ENCODE measurements at regions not wholly inside any gene's neighbourhood (a gene's known extent, or its start where the extent isn't known, plus 50 kb on each side); places are given as distances from the start of the nearest gene placed in this dataset.
"Not testable (repeated sequence)": the region's sequence is repeated elsewhere in the genome, so short reads cannot be mapped to it uniquely, and the experiment has no call there.

- no peaks in the 10 kb centered on the region for H3K4me1 ChIP-seq
- peaks cover 0 to 15% (median 0%) of the 10 kb centered on the region in 11 donors for H3K9me3 ChIP-seq
- ATAC-seq (no peak), DNase-seq (no peak)
- H3K27me3 ChIP-seq, result no peaks in the 10 kb centered on the region
- H3K27ac ChIP-seq, result no peak overlapping the region
- intact Hi-C loops (cut with DNase I), result no loop called here
- TF ChIP-seq, protein P1, sequence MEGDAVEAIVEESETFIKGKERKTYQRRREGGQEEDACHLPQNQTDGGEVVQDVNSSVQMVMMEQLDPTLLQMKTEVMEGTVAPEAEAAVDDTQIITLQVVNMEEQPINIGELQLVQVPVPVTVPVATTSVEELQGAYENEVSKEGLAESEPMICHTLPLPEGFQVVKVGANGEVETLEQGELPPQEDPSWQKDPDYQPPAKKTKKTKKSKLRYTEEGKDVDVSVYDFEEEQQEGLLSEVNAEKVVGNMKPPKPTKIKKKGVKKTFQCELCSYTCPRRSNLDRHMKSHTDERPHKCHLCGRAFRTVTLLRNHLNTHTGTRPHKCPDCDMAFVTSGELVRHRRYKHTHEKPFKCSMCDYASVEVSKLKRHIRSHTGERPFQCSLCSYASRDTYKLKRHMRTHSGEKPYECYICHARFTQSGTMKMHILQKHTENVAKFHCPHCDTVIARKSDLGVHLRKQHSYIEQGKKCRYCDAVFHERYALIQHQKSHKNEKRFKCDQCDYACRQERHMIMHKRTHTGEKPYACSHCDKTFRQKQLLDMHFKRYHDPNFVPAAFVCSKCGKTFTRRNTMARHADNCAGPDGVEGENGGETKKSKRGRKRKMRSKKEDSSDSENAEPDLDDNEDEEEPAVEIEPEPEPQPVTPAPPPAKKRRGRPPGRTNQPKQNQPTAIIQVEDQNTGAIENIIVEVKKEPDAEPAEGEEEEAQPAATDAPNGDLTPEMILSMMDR (IDR thresholded peaks at IDR 0.05), result no peak
- H3K36me3 ChIP-seq, result no peaks in the 10 kb centered on the region
- no peak overlapping the region for H3K4me3 ChIP-seq
- 61 to 73% methylated on average over 1 of the region's 1 CpG for WGBS, 2 donors
These were observed 292.4 kb upstream of the ACO1 start for GRCh38 chr9:32092031-32092430.

DNA sequence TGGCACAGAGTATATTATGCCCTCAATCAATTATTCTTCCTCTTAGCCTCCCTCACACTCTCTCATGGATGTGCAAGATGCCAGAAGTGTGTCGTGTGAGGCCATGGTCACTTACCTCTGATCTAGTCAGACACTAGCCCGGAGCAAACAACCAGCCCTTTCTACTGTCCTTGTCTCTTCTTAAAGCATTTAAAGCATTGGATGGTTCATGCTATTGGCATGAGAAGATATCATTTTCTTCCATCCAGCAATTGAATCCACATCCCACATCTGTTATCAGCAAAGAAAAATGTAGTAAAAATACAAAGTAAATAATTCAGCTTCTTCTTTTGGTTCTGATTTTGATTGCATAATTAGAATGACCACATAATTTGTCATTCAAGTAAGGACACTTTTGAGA lies 267.2 kb upstream of the ACO1 start:
- Histone ChIP-seq H3K27ac (no peak overlapping the region), H3K27me3 (no peaks in the 10 kb centered on the region), H3K4me1 (no peaks in the 10 kb centered on the region), H3K4me3 (no peak overlapping the region), H3K9me3 (peaks cover 0 to 16% (median 0%) of the 10 kb centered on the region in 11 donors), H3K36me3 (no peaks in the 10 kb centered on the region)
- no peak for ATAC-seq
- no peak for DNase-seq
- 67 to 72% methylated on average over 2 of the region's 2 CpGs for WGBS, 2 donors
- TF ChIP-seq, protein P1 (IDR thresholded peaks at IDR 0.05), result no peak
- intact Hi-C loops (cut with DNase I), result no loop called here

DNA sequence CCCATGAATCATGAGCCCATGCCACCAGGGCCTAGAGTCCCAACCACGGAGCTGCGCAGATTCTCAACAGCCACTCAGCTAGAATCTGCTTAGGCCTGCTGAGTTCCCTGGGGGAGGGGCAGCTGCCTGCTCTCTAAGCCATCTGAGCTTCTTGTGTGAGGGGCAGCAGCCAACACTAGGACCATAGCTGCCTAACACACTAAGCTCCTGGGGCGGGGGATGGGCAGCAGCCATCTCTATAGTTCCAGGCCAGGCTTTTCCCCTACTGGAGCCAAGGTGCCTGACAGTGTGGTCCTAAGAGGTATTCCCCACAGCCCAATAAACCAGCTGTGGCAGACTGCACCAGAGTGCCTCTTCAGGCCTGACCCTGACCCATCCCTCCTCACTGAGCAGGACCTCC lies 255.9 kb upstream of the ACO1 start:
- Histone ChIP-seq H3K4me1 (no peaks in the 10 kb centered on the region), H3K36me3 (no peaks in the 10 kb centered on the region), H3K27ac (no peak overlapping the region), H3K27me3 (no peaks in the 10 kb centered on the region), H3K4me3 (no peak overlapping the region), H3K9me3 (peaks cover 0 to 16% (median 0%) of the 10 kb centered on the region in 11 donors)
- intact Hi-C loops (cut with DNase I), result no loop called here
- DNase-seq (no peak), ATAC-seq (no peak)
- WGBS, 2 donors, result 83 to 94% methylated on average over 3 of the region's 3 CpGs
- TF ChIP-seq, protein P1 (IDR thresholded peaks at IDR 0.05), result no peak

GRCh38 chr9:32130709-32131108 lies 253.7 kb upstream of the ACO1 start:
- intact Hi-C loops (cut with DNase I), result loop anchor here in 1 of 10 donors (10.0 kb wide), 1 partner anchor 46 kb away; no protein-coding TSS in a partner anchor
- ATAC-seq, H3K36me3 ChIP-seq, H3K27me3 ChIP-seq, H3K4me1 ChIP-seq, H3K27ac ChIP-seq, DNase-seq, H3K4me3 ChIP-seq: not testable (repeated sequence)
- peaks cover 0 to 13% (median 0%) of the 10 kb centered on the region in 11 donors for H3K9me3 ChIP-seq
- WGBS, 2 donors, result 65 to 74% methylated on average over 2 of the region's 2 CpGs

- 56 to 64% methylated on average over 3 of the region's 3 CpGs for WGBS, 2 donors
- Histone ChIP-seq H3K36me3 (no peaks in the 10 kb centered on the region), H3K27me3 (no peaks in the 10 kb centered on the region), H3K27ac (no peak overlapping the region), H3K9me3 (peaks cover 0 to 18% (median 0%) of the 10 kb centered on the region in 11 donors), H3K4me3 (no peak overlapping the region), H3K4me1 (no peaks in the 10 kb centered on the region)
- ATAC-seq (no peak), DNase-seq (no peak)
- TF ChIP-seq, protein P1 (IDR thresholded peaks at IDR 0.05), result no peak
- intact Hi-C loops (cut with DNase I), result loop anchor here in 1 of 10 donors (10.0 kb wide), 1 partner anchor 52 kb away; no protein-coding TSS in a partner anchor
These were observed 247.6 kb upstream of the ACO1 start for GRCh38 chr9:32136700-32137339.
